ENCODE measurements at regions not wholly inside any gene's neighbourhood (a gene's known extent, or its start where the extent isn't known, plus 50 kb on each side); places are given as distances from the start of the nearest gene placed in this dataset.

GRCh38 chr1:104830534-104830933 lies 1080.8 kb downstream of the AMY1C start:
- Histone ChIP-seq H3K4me3 (no peak overlapping the region), H3K27me3 (no peaks in the 10 kb centered on the region), H3K36me3 (no peaks in the 10 kb centered on the region), H3K9me3 (no peaks in the 10 kb centered on the region), H3K4me1 (no peaks in the 10 kb centered on the region), H3K27ac (no peak overlapping the region)
- 90 to 91% methylated on average over 2 of the region's 2 CpGs for WGBS, 2 donors
- no peak for TF ChIP-seq CTCF (IDR thresholded peaks at IDR 0.05)
- TF ChIP-seq POLR2A (IDR thresholded peaks at IDR 0.05), result no peak
- no peak for TF ChIP-seq EP300 (IDR thresholded peaks at IDR 0.05)
- TF ChIP-seq POLR2AphosphoS5 (IDR thresholded peaks at IDR 0.05), result no peak
- DNase-seq, result no peak
- no peak for ATAC-seq (ENCODE audit: low FRiP score in 2 of 2)

GRCh38 chr1:104852151-104852550 lies 1102.5 kb downstream of the AMY1C start:
- H3K9me3 ChIP-seq, result no peaks in the 10 kb centered on the region
- TF ChIP-seq POLR2A (IDR thresholded peaks at IDR 0.05) (no peak), CTCF (IDR thresholded peaks at IDR 0.05) (no peak), EP300 (IDR thresholded peaks at IDR 0.05) (no peak), POLR2AphosphoS5 (IDR thresholded peaks at IDR 0.05) (no peak)
- H3K36me3 ChIP-seq, result no peaks in the 10 kb centered on the region
- no peak overlapping the region for H3K27ac ChIP-seq
- no peak overlapping the region for H3K4me3 ChIP-seq
- no peak for ATAC-seq (ENCODE audit: low FRiP score in 2 of 2)
- no peaks in the 10 kb centered on the region for H3K27me3 ChIP-seq
- 61 to 80% methylated on average over 2 of the region's 2 CpGs for WGBS, 2 donors
- no peak for DNase-seq
- no peaks in the 10 kb centered on the region for H3K4me1 ChIP-seq

- Histone ChIP-seq H3K4me3 (no peak overlapping the region), H3K9me3 (no peaks in the 10 kb centered on the region), H3K4me1 (no peaks in the 10 kb centered on the region), H3K36me3 (no peaks in the 10 kb centered on the region), H3K27me3 (no peaks in the 10 kb centered on the region), H3K27ac (no peak overlapping the region)
- whole genome bisulfite sequencing, 2 donors, result 82 to 83% methylated on average over 2 of the region's 2 CpGs
- DNase-seq, result no peak
- TF ChIP-seq POLR2AphosphoS5 (IDR thresholded peaks at IDR 0.05) (no peak), POLR2A (IDR thresholded peaks at IDR 0.05) (no peak), CTCF (IDR thresholded peaks at IDR 0.05) (no peak), EP300 (IDR thresholded peaks at IDR 0.05) (no peak)
- no peak for ATAC-seq (ENCODE audit: low FRiP score in 2 of 2)
These were observed 1103.6 kb downstream of the AMY1C start for GRCh38 chr1:104853276-104853675.

GRCh38 chr1:104854529-104854928 lies 1104.8 kb downstream of the AMY1C start:
- 74 to 77% methylated on average over 2 of the region's 2 CpGs for WGBS, 2 donors
- Histone ChIP-seq H3K4me1 (no peaks in the 10 kb centered on the region), H3K27me3 (no peaks in the 10 kb centered on the region), H3K9me3 (no peaks in the 10 kb centered on the region), H3K27ac (no peak overlapping the region), H3K36me3 (no peaks in the 10 kb centered on the region), H3K4me3 (no peak overlapping the region)
- ATAC-seq (ENCODE audit: low FRiP score in 2 of 2), result no peak
- no peak for TF ChIP-seq CTCF (IDR thresholded peaks at IDR 0.05)
- no peak for TF ChIP-seq POLR2A (IDR thresholded peaks at IDR 0.05)
- TF ChIP-seq EP300 (IDR thresholded peaks at IDR 0.05), result no peak
- no peak for TF ChIP-seq POLR2AphosphoS5 (IDR thresholded peaks at IDR 0.05)
- DNase-seq, result no peak

- WGBS, 2 donors, result 39 to 58% methylated on average over 3 of the region's 3 CpGs
- ATAC-seq (ENCODE audit: low FRiP score in 2 of 2) (no peak), DNase-seq (no peak)
These were observed 1105.9 kb downstream of the AMY1C start for GRCh38 chr1:104855550-104855949.

More at GRCh38 chr1:104855550-104855949, 1105.9 kb downstream of the AMY1C start:
- no peak overlapping the region for H3K27ac ChIP-seq
- H3K27me3 ChIP-seq, result no peaks in the 10 kb centered on the region
- TF ChIP-seq EP300 (IDR thresholded peaks at IDR 0.05), result no peak
- no peak for TF ChIP-seq POLR2AphosphoS5 (IDR thresholded peaks at IDR 0.05)
- TF ChIP-seq POLR2A (IDR thresholded peaks at IDR 0.05), result no peak
- TF ChIP-seq CTCF (IDR thresholded peaks at IDR 0.05), result no peak
- peaks cover 0 to 3% (median 0%) of the 10 kb centered on the region in 4 donors for H3K9me3 ChIP-seq
- no peak overlapping the region for H3K4me3 ChIP-seq
- H3K4me1 ChIP-seq, result no peaks in the 10 kb centered on the region
- no peaks in the 10 kb centered on the region for H3K36me3 ChIP-seq
